ENCODE measurements at regions not wholly inside any gene's neighbourhood (a gene's known extent, or its start where the extent isn't known, plus 50 kb on each side); places are given as distances from the start of the nearest gene placed in this dataset.

DNA sequence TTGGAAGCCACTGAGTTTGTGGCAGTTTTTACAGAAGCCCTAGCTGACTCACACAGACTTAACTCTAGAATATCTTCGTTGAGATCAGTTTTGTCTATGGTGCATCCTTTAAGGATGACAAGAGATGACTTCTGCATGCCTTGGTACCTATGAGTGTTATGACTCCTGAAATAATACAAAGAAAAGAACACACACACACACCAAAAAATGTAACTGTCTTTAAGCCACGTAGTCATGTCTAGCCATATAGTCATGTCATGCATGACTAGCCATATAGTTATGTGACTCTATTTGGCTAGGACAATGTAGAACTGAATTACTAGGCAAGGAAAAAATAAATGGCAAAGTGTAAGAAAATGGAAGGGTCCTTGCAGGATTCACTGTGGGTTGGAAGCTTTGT, 447.8 kb downstream of the NLGN4X start:
- H3K9me3 ChIP-seq (ENCODE audit: control insufficient read depth in 2 of 2, low read length in 2 of 2): no peaks in the 10 kb centered on the region
- H3K27me3 ChIP-seq (ENCODE audit: control insufficient read depth, insufficient read depth, low read length): no peaks in the 10 kb centered on the region
- peaks cover 0 to 13% (median 3%) of the 10 kb centered on the region in 7 donors for H3K9me3 Mint-ChIP-seq
- H3K27me3 Mint-ChIP-seq: no peaks in the 10 kb centered on the region
- no peak overlapping the region for H3K4me3 Mint-ChIP-seq
- no peaks in the 10 kb centered on the region for H3K4me1 ChIP-seq (ENCODE audit: control insufficient read depth, insufficient read depth, low read length, poor library complexity, severe bottlenecking)
- no peak for ATAC-seq (ENCODE audit: low read depth in 2 of 2)
- H3K4me3 ChIP-seq (ENCODE audit: low read depth, low read length): no peak overlapping the region
- H3K4me1 Mint-ChIP-seq: no peaks in the 10 kb centered on the region
- H3K36me3 Mint-ChIP-seq: no peaks in the 10 kb centered on the region
- no peak overlapping the region for H3K27ac Mint-ChIP-seq
- no peak for DNase-seq
- no peaks in the 10 kb centered on the region for H3K36me3 ChIP-seq (ENCODE audit: control insufficient read depth, insufficient read depth, low read length)
- H3K27ac ChIP-seq (ENCODE audit: insufficient read depth, low read length, poor library complexity, severe bottlenecking): no peak overlapping the region

DNA sequence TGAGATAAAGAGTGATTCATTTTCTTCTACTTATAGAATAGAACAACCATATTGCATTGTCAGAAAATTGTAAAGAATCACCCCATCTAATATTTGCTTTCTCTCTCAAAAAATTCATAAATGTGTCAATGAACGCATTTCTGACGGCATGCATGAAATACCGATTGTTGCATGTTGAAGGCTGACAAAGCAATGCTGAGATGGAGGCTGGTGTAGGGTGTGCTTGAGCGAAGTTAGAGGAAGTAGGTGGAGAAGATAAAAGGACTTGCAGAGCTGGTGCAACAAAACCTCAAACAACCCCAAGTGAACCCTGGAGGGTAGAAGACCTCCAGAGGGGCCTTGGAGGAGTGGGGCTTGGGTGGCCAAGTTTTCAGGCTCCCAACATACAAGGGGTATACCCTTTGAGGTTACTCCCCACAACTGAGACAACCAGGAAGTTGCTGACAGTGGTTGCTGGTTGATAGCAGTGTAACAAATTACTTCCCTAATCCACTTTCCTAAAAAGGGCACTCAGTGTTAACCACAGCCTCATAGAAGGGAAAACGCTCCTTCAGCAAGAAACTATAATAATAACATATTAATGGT, 452.7 kb downstream of the NLGN4X start:
- Histone ChIP-seq H3K4me1 (ENCODE audit: control insufficient read depth, insufficient read depth, low read length, poor library complexity, severe bottlenecking) (no peaks in the 10 kb centered on the region), H3K27ac (ENCODE audit: insufficient read depth, low read length, poor library complexity, severe bottlenecking) (no peak overlapping the region), H3K4me3 (ENCODE audit: low read depth, low read length) (no peak overlapping the region), H3K27me3 (ENCODE audit: control insufficient read depth, insufficient read depth, low read length) (no peaks in the 10 kb centered on the region), H3K36me3 (ENCODE audit: control insufficient read depth, insufficient read depth, low read length) (no peaks in the 10 kb centered on the region), H3K9me3 (ENCODE audit: control insufficient read depth in 2 of 2, low read length in 2 of 2) (no peaks in the 10 kb centered on the region)
- Mint-ChIP-seq H3K4me1 (no peaks in the 10 kb centered on the region), H3K4me3 (no peak overlapping the region), H3K27me3 (no peaks in the 10 kb centered on the region), H3K9me3 (peaks cover 0 to 14% (median 4%) of the 10 kb centered on the region in 7 donors), H3K36me3 (no peaks in the 10 kb centered on the region), H3K27ac (no peak overlapping the region)
- no peak for DNase-seq
- no peak for ATAC-seq (ENCODE audit: low read depth in 2 of 2)

- no peaks in the 10 kb centered on the region for H3K4me1 Mint-ChIP-seq
These were observed 454.2 kb downstream of the NLGN4X start for GRCh38 chrX:5774446-5774845.

GRCh38 chrX:5771441-5771840, 457.2 kb downstream of the NLGN4X start:
- no peaks in the 10 kb centered on the region for H3K4me1 Mint-ChIP-seq
- Histone ChIP-seq H3K27me3 (ENCODE audit: control insufficient read depth, insufficient read depth, low read length) (no peaks in the 10 kb centered on the region), H3K27ac (ENCODE audit: insufficient read depth, low read length, poor library complexity, severe bottlenecking) (no peak overlapping the region), H3K4me1 (ENCODE audit: control insufficient read depth, insufficient read depth, low read length, poor library complexity, severe bottlenecking) (no peaks in the 10 kb centered on the region), H3K36me3 (ENCODE audit: control insufficient read depth, insufficient read depth, low read length) (no peaks in the 10 kb centered on the region), H3K9me3 (ENCODE audit: control insufficient read depth in 2 of 2, low read length in 2 of 2) (no peaks in the 10 kb centered on the region), H3K4me3 (ENCODE audit: low read depth, low read length) (no peak overlapping the region)
- no peak overlapping the region for H3K27ac Mint-ChIP-seq
- DNase-seq (no peak), ATAC-seq (ENCODE audit: low read depth in 2 of 2) (no peak)
- H3K4me3 Mint-ChIP-seq: no peak overlapping the region
- no peaks in the 10 kb centered on the region for H3K27me3 Mint-ChIP-seq
- H3K36me3 Mint-ChIP-seq: no peaks in the 10 kb centered on the region
- peaks cover 0 to 13% (median 2%) of the 10 kb centered on the region in 7 donors for H3K9me3 Mint-ChIP-seq

More at GRCh38 chrX:5774446-5774845, 454.2 kb downstream of the NLGN4X start:
- H3K27ac ChIP-seq (ENCODE audit: insufficient read depth, low read length, poor library complexity, severe bottlenecking): no peak overlapping the region
- no peaks in the 10 kb centered on the region for H3K27me3 ChIP-seq (ENCODE audit: control insufficient read depth, insufficient read depth, low read length)
- H3K4me3 ChIP-seq (ENCODE audit: low read depth, low read length): no peak overlapping the region
- H3K36me3 Mint-ChIP-seq: no peaks in the 10 kb centered on the region
- no peak for DNase-seq
- H3K9me3 Mint-ChIP-seq: peaks cover 0 to 14% (median 4%) of the 10 kb centered on the region in 7 donors
- no peaks in the 10 kb centered on the region for H3K27me3 Mint-ChIP-seq
- no peaks in the 10 kb centered on the region for H3K36me3 ChIP-seq (ENCODE audit: control insufficient read depth, insufficient read depth, low read length)
- no peak overlapping the region for H3K4me3 Mint-ChIP-seq
- H3K9me3 ChIP-seq (ENCODE audit: control insufficient read depth in 2 of 2, low read length in 2 of 2): no peaks in the 10 kb centered on the region
- H3K4me1 ChIP-seq (ENCODE audit: control insufficient read depth, insufficient read depth, low read length, poor library complexity, severe bottlenecking): no peaks in the 10 kb centered on the region
- H3K27ac Mint-ChIP-seq: no peak overlapping the region
- ATAC-seq (ENCODE audit: low read depth in 2 of 2): no peak

DNA sequence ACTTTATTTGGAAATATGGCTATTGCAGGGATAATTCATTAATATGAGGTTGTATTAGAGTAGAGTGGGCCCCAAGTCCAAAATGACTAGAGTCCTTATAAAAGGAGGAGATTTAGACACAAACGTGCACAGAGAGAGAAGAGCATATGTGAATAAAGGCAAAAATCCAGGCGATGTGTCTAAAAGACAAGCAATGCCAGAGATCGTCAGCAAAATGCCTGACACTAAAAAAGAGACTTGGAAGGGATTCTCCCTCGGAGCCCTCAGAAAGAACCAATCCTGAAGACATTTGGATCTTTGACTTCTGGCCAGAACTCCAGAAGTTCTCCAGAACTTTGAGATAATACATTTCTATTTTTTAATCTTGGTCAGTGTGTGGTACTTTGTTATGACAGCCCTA, 472.1 kb downstream of the NLGN4X start:
- H3K27ac Mint-ChIP-seq: no peak overlapping the region
- no peak overlapping the region for H3K4me3 Mint-ChIP-seq
- no peak for DNase-seq
- H3K4me1 Mint-ChIP-seq: no peaks in the 10 kb centered on the region
- Histone ChIP-seq H3K27ac (ENCODE audit: insufficient read depth, low read length, poor library complexity, severe bottlenecking) (no peak overlapping the region), H3K36me3 (ENCODE audit: control insufficient read depth, insufficient read depth, low read length) (no peaks in the 10 kb centered on the region), H3K9me3 (ENCODE audit: control insufficient read depth in 2 of 2, low read length in 2 of 2) (no peaks in the 10 kb centered on the region), H3K27me3 (ENCODE audit: control insufficient read depth, insufficient read depth, low read length) (no peaks in the 10 kb centered on the region), H3K4me1 (ENCODE audit: control insufficient read depth, insufficient read depth, low read length, poor library complexity, severe bottlenecking) (no peaks in the 10 kb centered on the region), H3K4me3 (ENCODE audit: low read depth, low read length) (no peak overlapping the region)
- no peak for ATAC-seq (ENCODE audit: low read depth in 2 of 2)
- no peaks in the 10 kb centered on the region for H3K36me3 Mint-ChIP-seq
- peaks cover 0 to 22% (median 5%) of the 10 kb centered on the region in 7 donors for H3K9me3 Mint-ChIP-seq
- no peaks in the 10 kb centered on the region for H3K27me3 Mint-ChIP-seq

- H3K36me3 Mint-ChIP-seq: no peaks in the 10 kb centered on the region
- H3K27ac ChIP-seq (ENCODE audit: insufficient read depth, low read length, poor library complexity, severe bottlenecking): no peak overlapping the region
- no peak overlapping the region for H3K27ac Mint-ChIP-seq
- H3K27me3 ChIP-seq (ENCODE audit: control insufficient read depth, insufficient read depth, low read length): no peaks in the 10 kb centered on the region
- peaks cover 0 to 18% (median 4%) of the 10 kb centered on the region in 7 donors for H3K9me3 Mint-ChIP-seq
- no peaks in the 10 kb centered on the region for H3K9me3 ChIP-seq (ENCODE audit: control insufficient read depth in 2 of 2, low read length in 2 of 2)
- H3K27me3 Mint-ChIP-seq: no peaks in the 10 kb centered on the region
- H3K4me1 Mint-ChIP-seq: no peaks in the 10 kb centered on the region
- no peak overlapping the region for H3K4me3 Mint-ChIP-seq
- no peaks in the 10 kb centered on the region for H3K4me1 ChIP-seq (ENCODE audit: control insufficient read depth, insufficient read depth, low read length, poor library complexity, severe bottlenecking)
- H3K36me3 ChIP-seq (ENCODE audit: control insufficient read depth, insufficient read depth, low read length): no peaks in the 10 kb centered on the region
- H3K4me3 ChIP-seq (ENCODE audit: low read depth, low read length): no peak overlapping the region
- DNase-seq (no peak), ATAC-seq (ENCODE audit: low read depth in 2 of 2) (no peak)
These were observed 475.4 kb downstream of the NLGN4X start for GRCh38 chrX:5753291-5753690.

GRCh38 chrX:5752831-5753230, 475.8 kb downstream of the NLGN4X start:
- ATAC-seq (ENCODE audit: low read depth in 2 of 2) (no peak), DNase-seq (no peak)
- Histone ChIP-seq H3K27me3 (ENCODE audit: control insufficient read depth, insufficient read depth, low read length) (no peaks in the 10 kb centered on the region), H3K36me3 (ENCODE audit: control insufficient read depth, insufficient read depth, low read length) (no peaks in the 10 kb centered on the region), H3K4me1 (ENCODE audit: control insufficient read depth, insufficient read depth, low read length, poor library complexity, severe bottlenecking) (no peaks in the 10 kb centered on the region), H3K27ac (ENCODE audit: insufficient read depth, low read length, poor library complexity, severe bottlenecking) (no peak overlapping the region), H3K9me3 (ENCODE audit: control insufficient read depth in 2 of 2, low read length in 2 of 2) (no peaks in the 10 kb centered on the region), H3K4me3 (ENCODE audit: low read depth, low read length) (no peak overlapping the region)
- Mint-ChIP-seq H3K27ac (no peak overlapping the region), H3K4me3 (no peak overlapping the region), H3K36me3 (no peaks in the 10 kb centered on the region), H3K9me3 (peaks cover 0 to 18% (median 4%) of the 10 kb centered on the region in 7 donors), H3K4me1 (no peaks in the 10 kb centered on the region), H3K27me3 (no peaks in the 10 kb centered on the region)

DNA sequence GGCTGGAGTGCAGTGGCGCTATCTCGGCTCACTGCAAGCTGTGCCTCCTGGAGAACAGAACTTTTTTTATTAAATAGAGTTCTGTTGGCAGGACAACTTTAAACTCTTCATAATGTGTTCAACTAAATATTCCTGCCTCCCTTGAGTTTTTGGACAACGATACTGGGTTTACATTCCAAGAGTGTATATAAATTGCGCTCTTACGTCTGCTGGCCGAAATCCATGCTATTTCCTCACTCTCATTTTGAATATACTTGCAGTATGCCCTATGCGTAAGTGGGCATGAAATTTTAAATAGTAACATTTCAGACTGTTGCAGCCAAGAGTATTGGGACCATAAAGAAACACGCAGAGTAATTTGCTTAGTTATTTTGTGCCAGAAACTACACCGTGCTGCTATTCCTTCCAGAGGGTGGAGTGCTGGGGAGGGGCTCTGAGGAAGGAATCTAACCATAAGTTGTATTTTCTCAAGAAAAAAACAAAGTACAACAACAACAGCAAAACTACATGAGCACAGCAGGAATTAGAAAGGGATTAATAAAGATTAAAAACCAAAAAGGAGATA, 480.0 kb downstream of the NLGN4X start:
- no peaks in the 10 kb centered on the region for H3K36me3 Mint-ChIP-seq
- H3K27ac ChIP-seq (ENCODE audit: insufficient read depth, low read length, poor library complexity, severe bottlenecking): no peak overlapping the region
- no peaks in the 10 kb centered on the region for H3K4me1 Mint-ChIP-seq
- no peak overlapping the region for H3K27ac Mint-ChIP-seq
- no peaks in the 10 kb centered on the region for H3K4me1 ChIP-seq (ENCODE audit: control insufficient read depth, insufficient read depth, low read length, poor library complexity, severe bottlenecking)
- H3K36me3 ChIP-seq (ENCODE audit: control insufficient read depth, insufficient read depth, low read length): no peaks in the 10 kb centered on the region
- H3K27me3 ChIP-seq (ENCODE audit: control insufficient read depth, insufficient read depth, low read length): no peaks in the 10 kb centered on the region
- peaks cover 0 to 2% of the 10 kb centered on the region in 2 experiments for H3K9me3 ChIP-seq (ENCODE audit: control insufficient read depth in 2 of 2, low read length in 2 of 2)
- no peak overlapping the region for H3K4me3 Mint-ChIP-seq
- DNase-seq: no peak
- ATAC-seq (ENCODE audit: low read depth in 2 of 2): no peak
- no peak overlapping the region for H3K4me3 ChIP-seq (ENCODE audit: low read depth, low read length)
- H3K27me3 Mint-ChIP-seq: no peaks in the 10 kb centered on the region
- H3K9me3 Mint-ChIP-seq: peaks cover 0 to 13% (median 2%) of the 10 kb centered on the region in 7 donors

Data from CD4-positive, CD25-positive, alpha-beta regulatory T cell (primary cell).